Memory B cell (primary cell): ENCODE measurements at regions not wholly inside any gene's neighbourhood (a gene's known extent, or its start where the extent isn't known, plus 50 kb on each side); places are given as distances from the start of the nearest gene placed in this dataset.

ENCODE experiments used
- ATAC-seq: fragments of 150-1000 bp; cut with Tn5 transposase; 2 replicates; pipeline ENCODE4 v1.10.0; 2021; ENCODE audit warnings: low read depth, mild to moderate bottlenecking, moderate library complexity
- DNase-seq, 2 donors: peaks; one replicate each; pipeline ENCODE4 v3.0.0; 2022; ENCODE audit warnings: low spot score in 2 of 2
- H3K27ac Mint-ChIP-seq: one replicate; pipeline ENCODE4 v1.8.0; 2022; ENCODE audit warnings: mild to moderate bottlenecking, moderate library complexity, mixed read lengths
- H3K27me3 Mint-ChIP-seq: one replicate; pipeline ENCODE4 v1.8.0; 2022; ENCODE audit warnings: mixed read lengths
- H3K36me3 Mint-ChIP-seq: one replicate; pipeline ENCODE4 v1.8.0; 2022; ENCODE audit warnings: mild to moderate bottlenecking, mixed read lengths
- H3K4me1 Mint-ChIP-seq: one replicate; pipeline ENCODE4 v1.8.0; 2022; ENCODE audit warnings: mixed read lengths
- H3K4me3 Mint-ChIP-seq: one replicate; pipeline ENCODE4 v1.8.0; 2022; ENCODE audit warnings: mild to moderate bottlenecking, moderate library complexity, mixed read lengths
- H3K9me3 Mint-ChIP-seq: one replicate; pipeline ENCODE4 v1.8.0; 2022; ENCODE audit warnings: mixed read lengths

DNA sequence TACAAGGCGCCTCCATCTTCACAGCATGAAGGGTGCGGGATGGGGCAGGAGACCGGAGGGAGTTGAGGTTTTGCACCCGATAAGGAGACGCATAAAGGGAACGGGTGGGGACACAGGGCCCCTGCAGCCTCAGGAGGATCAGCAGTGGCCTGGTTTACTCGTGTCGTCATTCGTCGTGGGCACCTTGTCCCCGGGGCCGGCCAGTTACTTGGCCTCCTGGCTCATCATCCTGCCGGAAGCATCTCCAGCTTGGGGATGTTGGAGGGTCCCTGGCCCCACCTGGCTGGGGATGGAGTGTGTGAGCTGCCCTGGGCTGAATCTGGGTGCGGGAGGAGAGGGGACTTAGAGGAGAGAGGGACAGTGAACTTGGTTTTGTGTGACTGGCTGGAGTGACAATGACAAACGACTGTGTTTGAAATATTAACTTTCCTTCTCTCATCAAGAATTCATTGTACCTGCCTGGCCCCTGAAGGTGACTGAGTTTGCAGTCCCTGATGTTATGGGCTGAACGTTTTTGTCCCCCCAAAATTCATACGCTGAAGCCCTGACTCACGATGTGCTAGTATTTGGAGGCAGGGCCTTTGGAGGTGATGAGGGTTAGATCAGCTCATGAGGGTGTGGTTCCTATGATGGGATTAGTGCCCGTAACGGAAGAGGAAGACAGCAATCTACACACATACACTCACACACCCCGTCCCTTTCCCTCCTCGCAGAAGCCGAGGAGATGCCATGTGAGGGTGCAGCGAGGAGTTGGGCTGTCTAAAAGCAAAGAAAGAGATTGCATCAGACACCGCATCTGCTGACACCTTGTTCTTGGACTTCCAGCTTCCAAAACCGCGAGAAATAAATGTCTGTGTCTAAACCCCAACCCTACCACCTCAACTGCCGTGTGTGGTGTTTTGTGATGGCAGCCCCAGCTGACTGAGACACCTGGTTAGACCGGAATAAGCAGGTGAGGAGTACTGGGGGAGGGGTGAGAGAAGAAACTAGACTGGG is 65.0 kb upstream of the MAP3K4 start:
- Mint-ChIP-seq H3K27ac (no peak overlapping the region), H3K36me3 (no peaks in the 10 kb centered on the region), H3K4me1 (no peaks in the 10 kb centered on the region), H3K4me3 (no peak overlapping the region), H3K9me3 (no peaks in the 10 kb centered on the region), H3K27me3 (peaks cover 12% of the 10 kb centered on the region)
- no peak for ATAC-seq
- DNase-seq = no peak

DNA sequence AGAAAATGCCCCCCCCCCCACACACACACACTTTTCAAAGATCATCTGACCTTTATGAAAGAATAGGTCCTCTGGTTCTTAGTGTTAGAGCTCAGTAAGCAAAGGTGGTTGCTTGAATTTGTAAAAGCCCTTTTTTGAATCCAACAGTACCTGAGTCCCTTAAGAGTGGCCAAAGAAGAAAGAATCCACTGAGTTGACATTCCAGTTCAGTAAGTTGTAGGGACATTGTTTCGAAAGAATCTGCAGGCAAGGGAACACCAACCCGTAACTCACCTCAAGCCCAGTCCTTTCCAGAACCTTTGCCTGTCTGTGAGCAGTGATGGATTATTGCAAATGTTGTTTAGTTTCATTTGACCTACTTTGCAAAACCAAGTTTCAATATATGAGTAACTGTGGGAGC is 64.2 kb upstream of the MAP3K4 start:
- H3K4me3 Mint-ChIP-seq = no peak overlapping the region

DNA sequence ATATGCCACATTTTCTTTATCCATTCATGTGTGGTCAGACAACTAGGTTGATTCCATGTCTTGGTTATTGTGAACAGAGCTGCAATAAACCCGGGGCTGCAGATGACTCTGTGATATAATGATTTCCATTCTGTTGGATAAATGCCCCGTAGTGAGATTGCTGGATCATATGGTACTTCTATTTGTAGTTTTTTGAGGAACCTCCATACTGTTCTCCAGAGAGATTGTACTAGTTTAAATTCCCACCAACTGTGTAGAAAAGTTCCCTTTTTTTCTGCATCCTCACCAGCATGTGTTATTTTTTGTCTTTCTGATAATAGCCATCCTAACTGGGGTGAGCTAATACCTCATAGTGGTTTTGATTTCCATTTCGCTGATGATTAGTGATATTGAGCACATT is 62.2 kb upstream of the MAP3K4 start:
- DNase-seq (no peak), ATAC-seq (no peak)
- Mint-ChIP-seq H3K27me3 (peaks cover 12% of the 10 kb centered on the region), H3K4me1 (no peaks in the 10 kb centered on the region), H3K9me3 (no peaks in the 10 kb centered on the region), H3K27ac (no peak overlapping the region), H3K4me3 (no peak overlapping the region), H3K36me3 (no peaks in the 10 kb centered on the region)

More for the DNA sequence above, 64.2 kb upstream of the MAP3K4 start:
- Mint-ChIP-seq H3K4me1 (no peaks in the 10 kb centered on the region), H3K36me3 (no peaks in the 10 kb centered on the region), H3K9me3 (no peaks in the 10 kb centered on the region), H3K27ac (no peak overlapping the region), H3K27me3 (peaks cover 12% of the 10 kb centered on the region)
- ATAC-seq (no peak), DNase-seq (no peak)

DNA sequence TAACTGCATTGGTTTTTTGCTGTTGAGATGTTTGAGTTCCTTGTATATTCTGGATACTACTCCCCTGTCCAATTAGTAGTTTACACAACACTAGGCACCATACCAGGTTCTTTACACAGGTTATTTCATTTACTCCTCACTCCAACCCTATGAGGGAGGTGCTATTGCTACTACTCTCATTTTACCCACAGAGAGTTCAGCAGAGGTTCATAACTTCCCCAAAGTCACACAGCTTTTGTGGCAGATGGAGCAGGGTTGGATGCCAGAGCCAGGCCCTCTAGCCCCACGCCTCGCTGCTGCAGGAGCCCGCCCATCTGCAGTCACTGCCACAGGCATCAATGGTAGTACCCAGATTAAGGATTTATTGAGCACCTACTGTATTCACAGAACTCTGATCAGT is 61.7 kb upstream of the MAP3K4 start:
- ATAC-seq (no peak), DNase-seq (no peak)
- no peak overlapping the region for H3K4me3 Mint-ChIP-seq
- no peaks in the 10 kb centered on the region for H3K9me3 Mint-ChIP-seq
- H3K36me3 Mint-ChIP-seq = no peaks in the 10 kb centered on the region
- H3K27me3 Mint-ChIP-seq = peaks cover 12% of the 10 kb centered on the region
- H3K4me1 Mint-ChIP-seq = no peaks in the 10 kb centered on the region
- H3K27ac Mint-ChIP-seq = no peak overlapping the region

DNA sequence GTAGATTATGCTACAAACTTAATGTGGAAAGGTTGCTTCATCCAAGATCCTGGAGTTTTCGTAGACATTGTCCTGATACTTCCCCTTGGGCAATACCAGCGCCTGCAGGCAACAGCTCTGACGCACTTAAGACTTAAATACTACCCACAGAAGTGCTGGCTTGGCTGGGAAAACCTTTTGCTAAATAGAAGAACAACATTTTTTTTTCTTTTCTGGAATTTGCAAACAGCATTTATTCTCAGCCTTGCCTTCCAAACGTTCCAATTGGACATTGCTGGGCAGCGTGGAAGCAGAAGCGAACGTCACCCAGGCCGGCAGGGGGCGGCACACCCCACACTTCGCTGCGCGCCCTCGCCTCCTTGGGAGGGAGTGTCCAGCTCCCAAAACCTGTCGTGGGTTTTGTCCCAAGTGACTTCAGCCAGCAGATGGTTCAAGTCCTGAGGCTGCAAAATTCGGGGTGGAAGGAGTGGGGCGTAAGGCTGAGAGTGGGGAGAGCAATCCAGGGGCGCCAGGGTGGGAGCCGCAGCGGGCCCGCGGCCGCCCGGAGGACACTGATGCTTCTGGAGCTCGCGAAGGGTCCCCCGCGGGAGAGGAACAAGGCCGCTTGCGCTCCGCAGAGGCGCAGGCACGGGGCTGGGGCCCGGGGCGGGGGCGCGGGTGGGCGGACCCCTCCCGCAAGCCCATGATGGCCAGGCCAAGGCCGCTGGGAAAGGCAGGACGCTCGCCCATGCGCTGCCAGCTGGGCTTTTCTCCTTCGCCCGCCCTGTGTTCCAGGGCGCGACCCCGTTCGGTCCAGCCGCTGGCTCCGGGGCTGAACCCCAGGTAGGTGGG is 60.8 kb upstream of the MAP3K4 start:
- Mint-ChIP-seq H3K9me3 (no peaks in the 10 kb centered on the region), H3K27ac (no peak overlapping the region), H3K4me3 (no peak overlapping the region), H3K4me1 (no peaks in the 10 kb centered on the region), H3K36me3 (no peaks in the 10 kb centered on the region), H3K27me3 (peaks cover 8% of the 10 kb centered on the region)
- DNase-seq (peak; percentile 12 to 41), ATAC-seq (peak; percentile 39)

DNA sequence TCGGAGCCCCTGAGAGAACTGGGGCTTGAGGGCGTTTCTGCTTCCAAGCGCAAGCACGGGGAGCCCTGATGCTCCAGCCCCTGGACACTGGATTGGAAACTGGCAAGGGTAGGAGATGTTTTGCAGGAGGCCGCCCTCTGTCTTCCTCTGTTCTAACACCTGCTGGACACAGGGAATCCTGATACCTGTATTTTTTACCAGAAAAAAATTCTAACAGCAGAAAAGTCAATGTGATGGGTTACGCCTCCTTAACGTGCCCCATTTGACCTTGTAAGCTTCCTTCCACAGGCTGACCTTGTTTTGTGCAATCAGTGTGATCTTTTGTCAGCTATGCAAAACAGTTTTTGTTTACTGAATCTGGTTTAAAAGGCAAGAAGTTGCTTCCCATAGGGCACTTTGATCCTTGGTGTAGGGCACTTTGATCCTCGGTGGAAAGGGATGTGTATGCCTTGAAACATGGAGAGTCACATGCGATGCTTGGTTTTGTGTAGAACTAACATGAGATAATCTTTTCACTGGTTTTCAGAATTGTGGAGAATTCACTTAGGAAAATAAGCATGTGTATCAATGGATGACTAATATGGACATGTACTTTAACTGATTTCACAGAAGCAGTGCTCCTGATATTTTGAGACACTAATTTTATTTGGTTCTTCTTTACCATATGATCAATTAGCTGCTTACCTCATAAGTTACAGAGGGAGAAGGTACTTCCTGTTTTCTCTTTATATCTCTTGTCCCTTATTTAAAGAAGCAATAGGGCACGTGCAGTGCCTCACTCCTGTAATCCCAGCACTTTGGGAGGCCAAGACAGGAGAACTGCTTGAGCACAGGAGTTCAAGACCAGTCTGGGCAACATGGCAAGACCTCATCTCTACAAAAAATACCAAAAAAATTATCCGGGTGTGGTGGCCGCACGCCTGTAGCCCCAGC is 59.9 kb upstream of the MAP3K4 start:
- Mint-ChIP-seq H3K27ac (no peak overlapping the region), H3K9me3 (no peaks in the 10 kb centered on the region), H3K4me3 (no peak overlapping the region), H3K36me3 (no peaks in the 10 kb centered on the region), H3K4me1 (no peaks in the 10 kb centered on the region), H3K27me3 (peaks cover 6% of the 10 kb centered on the region)
- ATAC-seq (no peak), DNase-seq (no peak)

DNA sequence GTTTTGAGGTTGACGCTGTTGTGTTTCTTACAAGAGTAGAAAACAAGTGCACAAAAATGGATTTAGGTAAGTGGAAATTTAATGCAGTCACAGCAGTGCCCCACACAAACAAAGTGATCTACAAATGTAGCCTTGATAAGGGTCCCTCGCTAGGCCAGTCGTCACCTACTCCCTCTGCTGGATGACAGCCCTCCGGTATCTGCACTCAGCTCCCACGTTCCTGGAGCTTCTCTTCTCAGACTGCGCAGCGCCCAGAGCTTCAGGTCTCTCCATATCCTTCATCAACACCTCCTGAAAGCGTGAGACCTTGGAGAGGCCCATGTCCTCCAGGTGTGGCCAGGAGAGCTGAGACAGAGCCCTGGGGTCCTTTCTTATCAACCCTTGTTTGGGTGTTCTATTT is 58.3 kb upstream of the MAP3K4 start:
- no peaks in the 10 kb centered on the region for H3K4me1 Mint-ChIP-seq
- H3K36me3 Mint-ChIP-seq = no peaks in the 10 kb centered on the region
- H3K4me3 Mint-ChIP-seq = no peak overlapping the region
- no peaks in the 10 kb centered on the region for H3K9me3 Mint-ChIP-seq
- no peak for DNase-seq
- no peak overlapping the region for H3K27ac Mint-ChIP-seq
- no peak for ATAC-seq
- H3K27me3 Mint-ChIP-seq = peaks cover 2% of the 10 kb centered on the region

DNA sequence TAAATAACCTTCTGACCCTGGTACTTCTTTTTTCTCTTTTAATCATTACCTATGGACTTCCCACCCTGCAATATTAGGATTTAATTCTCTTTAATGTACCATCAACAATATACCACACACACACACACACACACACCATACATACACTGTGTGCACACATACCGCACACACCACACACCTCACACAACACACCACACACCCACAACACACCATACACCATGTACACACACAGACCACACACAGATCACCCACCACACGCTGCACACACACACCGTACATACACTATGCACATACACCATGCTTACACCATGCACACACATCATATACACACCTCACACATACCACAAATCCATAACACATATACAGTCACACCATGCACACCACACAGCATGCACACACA is 57.4 kb upstream of the MAP3K4 start:
- Mint-ChIP-seq H3K27ac (no peak overlapping the region), H3K4me3 (no peak overlapping the region), H3K27me3 (no peaks in the 10 kb centered on the region), H3K36me3 (no peaks in the 10 kb centered on the region), H3K9me3 (no peaks in the 10 kb centered on the region), H3K4me1 (no peaks in the 10 kb centered on the region)
- DNase-seq = no peak
- ATAC-seq = no peak

DNA sequence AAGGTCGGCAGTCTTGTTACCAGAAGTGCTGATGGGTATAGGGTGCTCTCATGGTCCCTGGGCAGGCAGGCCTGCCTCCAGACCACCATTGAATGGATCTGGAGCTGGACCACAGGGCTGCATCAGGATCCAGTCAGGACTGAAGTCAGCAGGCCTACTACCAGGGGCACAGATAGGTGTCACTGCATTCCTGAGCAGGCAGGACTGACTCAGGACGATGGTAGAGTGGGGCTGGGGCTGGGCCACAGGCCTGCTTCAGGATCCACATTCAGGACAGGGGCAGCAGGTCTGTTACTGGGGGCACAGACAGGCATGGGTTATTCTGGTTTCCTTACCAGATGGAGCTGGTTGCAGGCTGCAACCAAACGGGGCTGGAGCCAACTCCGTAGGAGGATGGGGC is 51.4 kb upstream of the MAP3K4 start:
- H3K4me3 Mint-ChIP-seq = no peak overlapping the region
- H3K27ac Mint-ChIP-seq = no peak overlapping the region
- no peaks in the 10 kb centered on the region for H3K4me1 Mint-ChIP-seq
- H3K36me3 Mint-ChIP-seq = no peaks in the 10 kb centered on the region
- DNase-seq = no peak
- peaks cover 9% of the 10 kb centered on the region for H3K27me3 Mint-ChIP-seq
- H3K9me3 Mint-ChIP-seq = no peaks in the 10 kb centered on the region
- no peak for ATAC-seq
